Tibial nerve (tissue), 3 donors: ENCODE measurements at regions not wholly inside any gene's neighbourhood (a gene's known extent, or its start where the extent isn't known, plus 50 kb on each side); places are given as distances from the start of the nearest gene placed in this dataset.

Source experiments
- CTCF ChIP-seq, 5 experiments: fragments of 200-600 bp in 3 of 5; fragments of 450-650 bp in 2 of 5; sonication (generic) in 3 of 5; IDR thresholded peaks; one replicate each; pipeline ENCODE4 v1.5.1; 2016 to 2019; ENCODE audit warnings: antibody characterized with exemption in 5 of 5, mild to moderate bottlenecking in 3 of 5, moderate library complexity in 2 of 5
- POLR2A ChIP-seq, 2 donors: fragments of 450-650 bp; IDR thresholded peaks; one replicate each; pipeline ENCODE4 v1.6.1; 2017; ENCODE audit warnings: antibody characterized with exemption in 2 of 2, mild to moderate bottlenecking in 2 of 2, moderate library complexity in 2 of 2

- TF ChIP-seq CTCF (IDR thresholded peaks at IDR 0.05) = no peak
- TF ChIP-seq POLR2A (IDR thresholded peaks at IDR 0.05) = no peak
Observed at GRCh38 chr11:39304586-39304985, 2154.9 kb downstream of the LRRC4C start.
